A673 (cell line): ENCODE measurements at regions not wholly inside any gene's neighbourhood (a gene's known extent, or its start where the extent isn't known, plus 50 kb on each side); places are given as distances from the start of the nearest gene placed in this dataset.

ENCODE experiments used
- BruUV-seq: library from RNA; stranded (reverse); fragments of 400-500 nt; replicated peaks from 2 replicates; lab custom pipeline; 2021; lab: Mats Ljungman, UMichigan
- CTCF ChIA-PET: fragments of 300-600 bp; sonication (Branson Sonifier 250); formaldehyde crosslinking; loops from one replicate; lab custom pipeline; 2022; ENCODE audit warnings: antibody characterized with exemption; lab: Charles Lee
- POLR2A ChIA-PET: fragments of 300-600 bp; sonication (Branson Sonifier 250); formaldehyde crosslinking; loops from one replicate; lab custom pipeline; 2022; ENCODE audit warnings: antibody characterized with exemption; ENCODE audit not compliant: low non-redundant PET; lab: Charles Lee
- DNase-seq: peaks from one replicate; pipeline ENCODE4 v3.0.0-alpha.2; 2015; ENCODE audit warnings: low spot score
- H3K27ac ChIP-seq: fragments of 200-600 bp; sonication (generic); 2 replicates; pipeline ENCODE4 v1.5.1; 2016; ENCODE audit warnings: mixed run types, low read depth, mild to moderate bottlenecking, mixed read lengths, antibody characterized with exemption, low read length; ENCODE audit not compliant: poor library complexity, severe bottlenecking
- H3K27me3 ChIP-seq: fragments of 200-600 bp; sonication (generic); replicated peaks from 2 replicates; pipeline ENCODE4 v1.6.1; 2017; ENCODE audit warnings: mixed run types, low read depth, mild to moderate bottlenecking, mixed read lengths, antibody characterized with exemption, low read length; ENCODE audit not compliant: insufficient read depth, poor library complexity
- H3K36me3 ChIP-seq: fragments of 200-600 bp; sonication (generic); 2 replicates; pipeline ENCODE4 v1.6.1; 2016; ENCODE audit warnings: mixed run types, mild to moderate bottlenecking, mixed read lengths, antibody characterized with exemption, low read length; ENCODE audit not compliant: insufficient read depth, poor library complexity, severe bottlenecking
- H3K4me1 ChIP-seq: fragments of 200-600 bp; sonication (generic); 2 replicates; pipeline ENCODE4 v1.6.1; 2017; ENCODE audit warnings: mixed run types, mild to moderate bottlenecking, mixed read lengths, antibody characterized with exemption, low read length; ENCODE audit not compliant: insufficient read depth, poor library complexity, severe bottlenecking
- H3K4me3 ChIP-seq: fragments of 200-600 bp; sonication (generic); 2 replicates; pipeline ENCODE4 v1.5.1; 2016; ENCODE audit warnings: low read depth, mixed run types, mild to moderate bottlenecking, mixed read lengths, low read length; ENCODE audit not compliant: poor library complexity, severe bottlenecking
- H3K9me3 ChIP-seq: fragments of 200-600 bp; sonication (generic); 2 replicates; pipeline ENCODE4 v1.6.1; 2016; ENCODE audit warnings: mixed run types, low read depth, mild to moderate bottlenecking, mixed read lengths, antibody characterized with exemption, low read length; ENCODE audit not compliant: poor library complexity, severe bottlenecking
- CTCF ChIP-seq: fragments of 300-800, 200-600 bp; sonication (generic); conservative IDR thresholded peaks from 2 replicates; pipeline ENCODE4 v1.5.1; 2017; ENCODE audit warnings: low read depth, mild to moderate bottlenecking, antibody characterized with exemption, low read length, moderate library complexity, mixed read lengths
- EZH2 ChIP-seq: fragments of 200-600 bp; sonication (generic); IDR thresholded peaks from 2 replicates; pipeline ENCODE4 v1.6.1; 2017; ENCODE audit warnings: borderline replicate concordance, low read depth, mild to moderate bottlenecking, mixed read lengths, antibody characterized with exemption, low read length; ENCODE audit not compliant: poor library complexity, severe bottlenecking
- intact Hi-C: fragments of 100-400 bp; cut with micrococcal nuclease; formaldehyde crosslinking; loops from one replicate; pipeline ENCODE4 v1.10.0; 2022; ENCODE audit not compliant: unreplicated experiment

- intact Hi-C loops: no loop called here
- BruUV-seq: no TSS peak
- Histone ChIP-seq H3K4me3 (no peak overlapping the region), H3K27ac (no peak overlapping the region), H3K4me1 (no peaks in the 10 kb centered on the region), H3K9me3 (no peaks in the 10 kb centered on the region), H3K27me3 (no peaks in the 10 kb centered on the region), H3K36me3 (no peaks in the 10 kb centered on the region)
- DNase-seq: no peak
- POLR2A ChIA-PET: no interaction called here
- CTCF ChIA-PET: no interaction called here
- TF ChIP-seq EZH2: no peak
- no peak for TF ChIP-seq CTCF
Measured at GRCh38 chr12:111257435-111257902, 111.4 kb downstream of the PHETA1 start.

- no peak overlapping the region for H3K4me3 ChIP-seq
- H3K9me3 ChIP-seq: no peaks in the 10 kb centered on the region
- intact Hi-C loops: no loop called here
- no peak overlapping the region for H3K27ac ChIP-seq
- no peaks in the 10 kb centered on the region for H3K36me3 ChIP-seq
- H3K4me1 ChIP-seq: no peaks in the 10 kb centered on the region
- TF ChIP-seq CTCF (no peak), EZH2 (no peak)
- H3K27me3 ChIP-seq: no peaks in the 10 kb centered on the region
- ChIA-PET CTCF (no interaction called here), POLR2A (no interaction called here)
- BruUV-seq: no TSS peak
- DNase-seq: no peak
Measured at GRCh38 chr12:111256629-111257434, 112.1 kb downstream of the PHETA1 start.

GRCh38 chr12:111255261-111255660, 113.6 kb downstream of the PHETA1 start:
- CTCF ChIA-PET: no interaction called here
- BruUV-seq: no TSS peak
- H3K27me3 ChIP-seq: no peaks in the 10 kb centered on the region
- no peak overlapping the region for H3K27ac ChIP-seq
- no peaks in the 10 kb centered on the region for H3K36me3 ChIP-seq
- intact Hi-C loops: no loop called here
- H3K4me3 ChIP-seq: no peak overlapping the region
- H3K9me3 ChIP-seq: no peaks in the 10 kb centered on the region
- no peaks in the 10 kb centered on the region for H3K4me1 ChIP-seq
- DNase-seq: no peak
- POLR2A ChIA-PET: interaction anchor here (0.6 kb wide), 1 partner anchor 381 kb away, joined by 3 read pairs; no protein-coding TSS in a partner anchor
- TF ChIP-seq CTCF: no peak
- no peak for TF ChIP-seq EZH2
